HEK293 (cell line): ENCODE measurements at regions not wholly inside any gene's neighbourhood (a gene's known extent, or its start where the extent isn't known, plus 50 kb on each side); places are given as distances from the start of the nearest gene placed in this dataset.

ENCODE experiments used
- CTCF ChIA-PET: fragments of 350-600 bp; formaldehyde crosslinking; extraction: SDS; loops from one replicate; lab custom pipeline; 2021; ENCODE audit warnings: antibody characterized with exemption; lab: Yijun Ruan, JAX
- POLR2A ChIA-PET: fragments of 300-600 bp; formaldehyde crosslinking; extraction: SDS; loops from one replicate; lab custom pipeline; 2020; ENCODE audit warnings: antibody characterized with exemption, inconsistent platforms; lab: Yijun Ruan, JAX
- H3K27ac ChIP-seq: fragments of 200-500 bp; sonication (Bioruptor generic); 2 replicates; pipeline ENCODE4 v1.5.1; 2014; ENCODE audit warnings: low read depth, low read length, control low read depth, inconsistent platforms; ENCODE audit errors: extremely low read depth
- H3K36me3 ChIP-seq, 2 experiments: fragments of 200-500 bp in 1 of 2; sonication (Bioruptor generic) in 1 of 2; 1 replicate in 1 of 2; 2 replicates in 1 of 2; pipeline ENCODE4 v1.5.1; 2014 to 2017; ENCODE audit warnings: inconsistent platforms in 2 of 2, low read length in 2 of 2; ENCODE audit not compliant: control insufficient read depth in 2 of 2, insufficient read depth in 1 of 2
- H3K4me1 ChIP-seq: fragments of 200-500 bp; sonication (Bioruptor generic); 2 replicates; pipeline ENCODE4 v1.5.1; 2014; ENCODE audit warnings: mild to moderate bottlenecking, low read length, inconsistent platforms; ENCODE audit not compliant: control insufficient read depth, insufficient read depth
- H3K4me3 ChIP-seq: 2 replicates; pipeline ENCODE4 v1.5.1; 2011; ENCODE audit warnings: low read depth, mild to moderate bottlenecking, control low read depth, low read length, moderate library complexity
- H3K9me3 ChIP-seq: fragments of 200-500 bp; sonication (Bioruptor generic); 2 replicates; pipeline ENCODE4 v1.5.1; 2014; ENCODE audit warnings: low read depth, low read length, inconsistent platforms; ENCODE audit not compliant: control insufficient read depth, insufficient read depth
- GLIS1 ChIP-seq: fragments of 450-650 bp; formaldehyde crosslinking; IDR thresholded peaks from 2 replicates; pipeline ENCODE4 v1.5.1; 2016; ENCODE audit warnings: missing biosample characterization, missing genetic modification characterization
- REPIN1 ChIP-seq: fragments of 450-650 bp; formaldehyde crosslinking; IDR thresholded peaks from 2 replicates; pipeline ENCODE4 v1.5.1; 2017; ENCODE audit warnings: missing biosample characterization, missing genetic modification characterization, low read depth
- SETDB1 ChIP-seq: IDR thresholded peaks from one replicate; pipeline ENCODE4 v1.6.1; 2017; ENCODE audit warnings: mild to moderate bottlenecking, low read length, moderate library complexity, mixed read lengths; ENCODE audit not compliant: insufficient read length
- TRIM28 ChIP-seq: IDR thresholded peaks from 2 replicates; pipeline ENCODE4 v1.6.1; 2011; ENCODE audit warnings: low read length, control low read depth, borderline replicate concordance
- ZFP3 ChIP-seq: fragments of 450-650 bp; formaldehyde crosslinking; IDR thresholded peaks from 2 replicates; pipeline ENCODE4 v1.5.1; 2016; ENCODE audit warnings: low read depth, missing biosample characterization, missing genetic modification characterization
- ZNF133 ChIP-seq: fragments of 450-650 bp; formaldehyde crosslinking; IDR thresholded peaks from 2 replicates; pipeline ENCODE4 v1.5.1; 2016; ENCODE audit warnings: missing biosample characterization, missing genetic modification characterization
- ZNF239 ChIP-seq: fragments of 450-650 bp; formaldehyde crosslinking; IDR thresholded peaks from 2 replicates; pipeline ENCODE4 v1.5.1; 2016; ENCODE audit warnings: missing biosample characterization, missing genetic modification characterization
- ZNF248 ChIP-seq: fragments of 450-650 bp; formaldehyde crosslinking; IDR thresholded peaks from 2 replicates; pipeline ENCODE4 v1.5.1; 2017; ENCODE audit warnings: missing biosample characterization, missing genetic modification characterization
- ZNF391 ChIP-seq: fragments of 450-650 bp; formaldehyde crosslinking; IDR thresholded peaks from 2 replicates; pipeline ENCODE4 v1.5.1; 2016; ENCODE audit warnings: low read depth, missing biosample characterization, missing genetic modification characterization, borderline replicate concordance
- ZNF423 ChIP-seq: fragments of 450-650 bp; formaldehyde crosslinking; IDR thresholded peaks from 2 replicates; pipeline ENCODE4 v1.5.1; 2016; ENCODE audit warnings: missing biosample characterization, missing genetic modification characterization
- ZNF449 ChIP-seq: fragments of 450-650 bp; formaldehyde crosslinking; IDR thresholded peaks from 2 replicates; pipeline ENCODE4 v1.5.1; 2017; ENCODE audit warnings: missing biosample characterization, mild to moderate bottlenecking, missing genetic modification characterization, moderate library complexity
- ZNF514 ChIP-seq: fragments of 450-650 bp; formaldehyde crosslinking; IDR thresholded peaks from 2 replicates; pipeline ENCODE4 v1.5.1; 2016; ENCODE audit warnings: missing biosample characterization, missing genetic modification characterization
- ZNF558 ChIP-seq: fragments of 450-650 bp; formaldehyde crosslinking; IDR thresholded peaks from 2 replicates; pipeline ENCODE4 v1.5.1; 2016; ENCODE audit warnings: missing biosample characterization, missing genetic modification characterization
- ZNF670 ChIP-seq: fragments of 450-650 bp; formaldehyde crosslinking; IDR thresholded peaks from 2 replicates; pipeline ENCODE4 v1.5.1; 2016; ENCODE audit warnings: missing biosample characterization, missing genetic modification characterization, low read depth
- ZNF747 ChIP-seq: fragments of 450-650 bp; formaldehyde crosslinking; IDR thresholded peaks from 2 replicates; pipeline ENCODE4 v1.5.1; 2016; ENCODE audit warnings: missing biosample characterization, missing genetic modification characterization
- ZNF76 ChIP-seq: fragments of 450-650 bp; formaldehyde crosslinking; IDR thresholded peaks from 2 replicates; pipeline ENCODE4; 2016; ENCODE audit warnings: low read depth, missing biosample characterization, missing genetic modification characterization, borderline replicate concordance
- ZNF785 ChIP-seq: fragments of 450-650 bp; formaldehyde crosslinking; IDR thresholded peaks from 2 replicates; pipeline ENCODE4 v1.5.1; 2016; ENCODE audit warnings: missing biosample characterization, missing genetic modification characterization
- ZNF843 ChIP-seq: fragments of 450-650 bp; formaldehyde crosslinking; IDR thresholded peaks from 2 replicates; pipeline ENCODE4 v1.5.1; 2016; ENCODE audit warnings: missing biosample characterization, missing genetic modification characterization
- ZSCAN23 ChIP-seq: fragments of 450-650 bp; formaldehyde crosslinking; IDR thresholded peaks from 2 replicates; pipeline ENCODE4 v1.5.1; 2016; ENCODE audit warnings: missing biosample characterization, missing genetic modification characterization
- TF ChIP-seq, protein P1 (sequence below): fragments of 450-650 bp; formaldehyde crosslinking; IDR thresholded peaks from 2 replicates; pipeline ENCODE4 v1.5.1; 2016; ENCODE audit warnings: missing biosample characterization, missing genetic modification characterization
- TF ChIP-seq, protein P2 (sequence below): fragments of 450-650 bp; formaldehyde crosslinking; IDR thresholded peaks from 2 replicates; pipeline ENCODE4 v1.5.1; 2016; ENCODE audit warnings: missing biosample characterization, missing genetic modification characterization

DNA sequence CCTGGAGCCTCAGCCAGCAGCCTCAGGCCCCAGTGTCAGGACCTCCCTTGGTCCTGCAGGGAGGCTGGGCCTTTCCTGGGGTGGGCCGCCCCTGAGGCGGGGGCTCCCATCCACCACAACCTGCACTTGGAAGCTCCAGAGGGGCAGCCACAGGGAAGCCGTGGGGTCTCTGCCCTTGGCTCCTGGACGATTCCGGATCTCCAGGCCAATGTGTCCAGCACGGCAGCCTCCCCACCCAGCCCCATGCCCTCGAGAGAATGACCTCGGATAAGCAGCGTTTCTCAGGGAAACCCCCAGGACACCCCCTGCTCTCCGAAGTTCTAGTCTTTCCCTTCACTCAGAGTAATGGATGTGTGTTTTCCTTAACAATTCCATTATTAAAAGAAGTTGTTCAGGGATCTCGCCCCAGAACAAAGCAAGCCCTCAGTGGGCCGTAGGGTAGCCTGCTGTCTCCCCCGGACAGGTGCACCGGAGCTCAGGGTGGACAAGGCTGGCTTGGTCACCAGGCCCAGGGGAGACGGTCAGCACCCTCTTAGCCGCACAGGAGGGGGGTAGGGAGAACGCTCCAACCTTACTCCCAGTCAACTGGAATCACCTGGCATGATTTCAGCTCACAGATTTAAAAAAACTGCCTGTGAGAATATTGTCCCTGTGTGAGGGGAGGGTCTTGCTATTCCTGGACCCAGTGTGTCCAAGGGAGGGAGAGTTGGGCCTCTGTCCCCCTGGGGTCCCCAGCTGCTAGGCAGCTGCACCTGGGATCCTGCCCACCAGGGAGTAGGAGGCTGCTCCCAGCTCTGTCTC is 72.2 kb upstream of the OTOS start:
- TF ChIP-seq ZNF843 (tag by site-specific recombination) (no peak), REPIN1 (no peak), TRIM28 (no peak)
- TF ChIP-seq, protein P1, sequence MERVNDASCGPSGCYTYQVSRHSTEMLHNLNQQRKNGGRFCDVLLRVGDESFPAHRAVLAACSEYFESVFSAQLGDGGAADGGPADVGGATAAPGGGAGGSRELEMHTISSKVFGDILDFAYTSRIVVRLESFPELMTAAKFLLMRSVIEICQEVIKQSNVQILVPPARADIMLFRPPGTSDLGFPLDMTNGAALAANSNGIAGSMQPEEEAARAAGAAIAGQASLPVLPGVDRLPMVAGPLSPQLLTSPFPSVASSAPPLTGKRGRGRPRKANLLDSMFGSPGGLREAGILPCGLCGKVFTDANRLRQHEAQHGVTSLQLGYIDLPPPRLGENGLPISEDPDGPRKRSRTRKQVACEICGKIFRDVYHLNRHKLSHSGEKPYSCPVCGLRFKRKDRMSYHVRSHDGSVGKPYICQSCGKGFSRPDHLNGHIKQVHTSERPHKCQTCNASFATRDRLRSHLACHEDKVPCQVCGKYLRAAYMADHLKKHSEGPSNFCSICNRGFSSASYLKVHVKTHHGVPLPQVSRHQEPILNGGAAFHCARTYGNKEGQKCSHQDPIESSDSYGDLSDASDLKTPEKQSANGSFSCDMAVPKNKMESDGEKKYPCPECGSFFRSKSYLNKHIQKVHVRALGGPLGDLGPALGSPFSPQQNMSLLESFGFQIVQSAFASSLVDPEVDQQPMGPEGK (tag by site-specific recombination) = no peak
- POLR2A ChIA-PET = no interaction called here
- H3K9me3 ChIP-seq = no peaks in the 10 kb centered on the region
- CTCF ChIA-PET = interaction anchor here (1.6 kb wide), 1 partner anchor 20 kb away, joined by 4 read pairs; no protein-coding TSS in a partner anchor
- H3K27ac ChIP-seq = no peak overlapping the region
- H3K36me3 ChIP-seq = no peaks in the 10 kb centered on the region
- no peaks in the 10 kb centered on the region for H3K4me1 ChIP-seq
- H3K4me3 ChIP-seq = no peak overlapping the region

DNA sequence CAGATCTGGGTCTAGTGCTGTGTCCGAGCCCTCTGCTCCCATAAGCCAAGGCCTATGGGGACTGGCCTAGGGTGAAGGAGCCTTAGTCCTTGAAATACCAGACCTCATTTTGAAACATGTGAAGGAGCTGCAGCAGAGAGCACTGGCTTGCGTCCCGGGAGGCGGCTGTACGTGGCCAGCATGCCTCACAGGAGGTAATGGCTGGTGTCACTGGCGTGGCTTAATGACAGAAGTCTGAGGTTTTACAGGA is 72.7 kb upstream of the OTOS start:
- no peak overlapping the region for H3K4me3 ChIP-seq
- POLR2A ChIA-PET = no interaction called here
- no peaks in the 10 kb centered on the region for H3K9me3 ChIP-seq
- H3K36me3 ChIP-seq = no peaks in the 10 kb centered on the region
- CTCF ChIA-PET = interaction anchor here (1.6 kb wide), 1 partner anchor 19 kb away, joined by 4 read pairs; no protein-coding TSS in a partner anchor
- H3K4me1 ChIP-seq = no peaks in the 10 kb centered on the region
- TF ChIP-seq ZSCAN23 (tag by site-specific recombination) (no peak), ZNF423 (tag by site-specific recombination) (no peak), ZNF248 (tag by site-specific recombination) (no peak), ZFP3 (tag by site-specific recombination) (no peak), ZNF76 (tag by site-specific recombination) (no peak), REPIN1 (no peak), ZNF558 (no peak), ZNF670 (tag by site-specific recombination) (no peak), ZNF747 (tag by site-specific recombination) (no peak), ZNF785 (tag by site-specific recombination) (no peak), GLIS1 (tag by site-specific recombination) (no peak), SETDB1 (no peak), ZNF449 (tag by site-specific recombination) (no peak), ZNF239 (tag by site-specific recombination) (no peak), ZNF391 (no peak), TRIM28 (no peak), ZNF133 (tag by site-specific recombination) (no peak), ZNF514 (tag by site-specific recombination) (no peak)
- TF ChIP-seq, protein P2, sequence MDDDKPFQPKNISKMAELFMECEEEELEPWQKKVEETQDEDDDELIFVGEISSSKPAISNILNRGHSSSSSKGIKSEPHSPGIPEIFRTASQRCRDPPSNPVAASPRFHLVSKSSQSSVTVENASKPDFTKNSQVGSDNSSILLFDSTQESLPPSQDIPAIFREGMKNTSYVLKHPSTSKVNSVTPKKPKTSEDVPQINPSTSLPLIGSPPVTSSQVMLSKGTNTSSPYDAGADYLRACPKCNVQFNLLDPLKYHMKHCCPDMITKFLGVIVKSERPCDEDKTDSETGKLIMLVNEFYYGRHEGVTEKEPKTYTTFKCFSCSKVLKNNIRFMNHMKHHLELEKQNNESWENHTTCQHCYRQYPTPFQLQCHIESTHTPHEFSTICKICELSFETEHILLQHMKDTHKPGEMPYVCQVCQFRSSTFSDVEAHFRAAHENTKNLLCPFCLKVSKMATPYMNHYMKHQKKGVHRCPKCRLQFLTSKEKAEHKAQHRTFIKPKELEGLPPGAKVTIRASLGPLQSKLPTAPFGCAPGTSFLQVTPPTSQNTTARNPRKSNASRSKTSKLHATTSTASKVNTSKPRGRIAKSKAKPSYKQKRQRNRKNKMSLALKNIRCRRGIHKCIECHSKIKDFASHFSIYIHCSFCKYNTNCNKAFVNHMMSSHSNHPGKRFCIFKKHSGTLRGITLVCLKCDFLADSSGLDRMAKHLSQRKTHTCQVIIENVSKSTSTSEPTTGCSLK (tag by site-specific recombination) = no peak
- TF ChIP-seq, all 188 proteins: peak for 0
- H3K27ac ChIP-seq = no peak overlapping the region
